ENCODE measurements at regions not wholly inside any gene's neighbourhood (a gene's known extent, or its start where the extent isn't known, plus 50 kb on each side); places are given as distances from the start of the nearest gene placed in this dataset.

DNA sequence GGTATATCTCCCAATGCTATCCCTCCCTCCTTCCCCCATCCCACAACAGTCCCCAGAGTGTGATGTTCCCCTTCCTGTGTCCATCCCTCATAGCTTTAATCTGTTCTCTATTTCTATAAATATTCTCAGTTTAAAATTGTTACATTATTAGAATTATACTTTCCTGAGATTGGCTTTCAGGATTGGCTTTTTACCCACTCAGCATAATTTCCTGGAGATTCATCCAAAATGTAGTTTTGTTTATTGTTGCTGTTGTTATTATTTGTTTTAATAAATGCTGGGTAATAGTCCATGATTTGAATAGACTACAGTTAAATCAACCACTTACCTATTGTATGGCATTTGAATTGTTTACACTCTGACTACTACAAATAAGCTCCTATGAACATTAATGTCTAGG is 936.4 kb downstream of the FAT4 start:
- TF ChIP-seq, protein P1, sequence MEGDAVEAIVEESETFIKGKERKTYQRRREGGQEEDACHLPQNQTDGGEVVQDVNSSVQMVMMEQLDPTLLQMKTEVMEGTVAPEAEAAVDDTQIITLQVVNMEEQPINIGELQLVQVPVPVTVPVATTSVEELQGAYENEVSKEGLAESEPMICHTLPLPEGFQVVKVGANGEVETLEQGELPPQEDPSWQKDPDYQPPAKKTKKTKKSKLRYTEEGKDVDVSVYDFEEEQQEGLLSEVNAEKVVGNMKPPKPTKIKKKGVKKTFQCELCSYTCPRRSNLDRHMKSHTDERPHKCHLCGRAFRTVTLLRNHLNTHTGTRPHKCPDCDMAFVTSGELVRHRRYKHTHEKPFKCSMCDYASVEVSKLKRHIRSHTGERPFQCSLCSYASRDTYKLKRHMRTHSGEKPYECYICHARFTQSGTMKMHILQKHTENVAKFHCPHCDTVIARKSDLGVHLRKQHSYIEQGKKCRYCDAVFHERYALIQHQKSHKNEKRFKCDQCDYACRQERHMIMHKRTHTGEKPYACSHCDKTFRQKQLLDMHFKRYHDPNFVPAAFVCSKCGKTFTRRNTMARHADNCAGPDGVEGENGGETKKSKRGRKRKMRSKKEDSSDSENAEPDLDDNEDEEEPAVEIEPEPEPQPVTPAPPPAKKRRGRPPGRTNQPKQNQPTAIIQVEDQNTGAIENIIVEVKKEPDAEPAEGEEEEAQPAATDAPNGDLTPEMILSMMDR (IDR thresholded peaks at IDR 0.05; ENCODE audit: insufficient read depth, low read length), result no peak
- TF ChIP-seq, protein P2, sequence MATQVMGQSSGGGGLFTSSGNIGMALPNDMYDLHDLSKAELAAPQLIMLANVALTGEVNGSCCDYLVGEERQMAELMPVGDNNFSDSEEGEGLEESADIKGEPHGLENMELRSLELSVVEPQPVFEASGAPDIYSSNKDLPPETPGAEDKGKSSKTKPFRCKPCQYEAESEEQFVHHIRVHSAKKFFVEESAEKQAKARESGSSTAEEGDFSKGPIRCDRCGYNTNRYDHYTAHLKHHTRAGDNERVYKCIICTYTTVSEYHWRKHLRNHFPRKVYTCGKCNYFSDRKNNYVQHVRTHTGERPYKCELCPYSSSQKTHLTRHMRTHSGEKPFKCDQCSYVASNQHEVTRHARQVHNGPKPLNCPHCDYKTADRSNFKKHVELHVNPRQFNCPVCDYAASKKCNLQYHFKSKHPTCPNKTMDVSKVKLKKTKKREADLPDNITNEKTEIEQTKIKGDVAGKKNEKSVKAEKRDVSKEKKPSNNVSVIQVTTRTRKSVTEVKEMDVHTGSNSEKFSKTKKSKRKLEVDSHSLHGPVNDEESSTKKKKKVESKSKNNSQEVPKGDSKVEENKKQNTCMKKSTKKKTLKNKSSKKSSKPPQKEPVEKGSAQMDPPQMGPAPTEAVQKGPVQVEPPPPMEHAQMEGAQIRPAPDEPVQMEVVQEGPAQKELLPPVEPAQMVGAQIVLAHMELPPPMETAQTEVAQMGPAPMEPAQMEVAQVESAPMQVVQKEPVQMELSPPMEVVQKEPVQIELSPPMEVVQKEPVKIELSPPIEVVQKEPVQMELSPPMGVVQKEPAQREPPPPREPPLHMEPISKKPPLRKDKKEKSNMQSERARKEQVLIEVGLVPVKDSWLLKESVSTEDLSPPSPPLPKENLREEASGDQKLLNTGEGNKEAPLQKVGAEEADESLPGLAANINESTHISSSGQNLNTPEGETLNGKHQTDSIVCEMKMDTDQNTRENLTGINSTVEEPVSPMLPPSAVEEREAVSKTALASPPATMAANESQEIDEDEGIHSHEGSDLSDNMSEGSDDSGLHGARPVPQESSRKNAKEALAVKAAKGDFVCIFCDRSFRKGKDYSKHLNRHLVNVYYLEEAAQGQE (IDR thresholded peaks at IDR 0.05; ENCODE audit: insufficient replicate concordance, low read depth), result no peak
- TF ChIP-seq GABPA (IDR thresholded peaks at IDR 0.05; ENCODE audit: low read depth), result no peak
- TF ChIP-seq POLR2AphosphoS5 (IDR thresholded peaks at IDR 0.05; ENCODE audit: low read depth), result no peak

All from HL-60 (cell line).